Amygdala (tissue), 56 donors: ENCODE measurements at regions not wholly inside any gene's neighbourhood (a gene's known extent, or its start where the extent isn't known, plus 50 kb on each side); places are given as distances from the start of the nearest gene placed in this dataset.
"Not testable (repeated sequence)": the region's sequence is repeated elsewhere in the genome, so short reads cannot be mapped to it uniquely, and the experiment has no call there.

Source experiments
- DNase-seq, 56 donors: peaks; one replicate each; lab custom pipeline; 2025; lab: John Stamatoyannopoulos, UW

GRCh38 chr2:14751581-14751980 is 119.1 kb downstream of the LRATD1 start:
- DNase-seq = no peak

- DNase-seq = no peak
Measured at GRCh38 chr2:14752295-14752694, 119.8 kb downstream of the LRATD1 start.

- DNase-seq = peak in 1 of 56 donors; percentile 17
Measured at GRCh38 chr2:14756122-14756541, 123.6 kb downstream of the LRATD1 start.

- peak in 7 of 56 donors; percentile 9 to 55 (median 23) for DNase-seq
Measured at GRCh38 chr2:14756981-14757657, 124.6 kb downstream of the LRATD1 start.

GRCh38 chr2:14759082-14759481 is 126.6 kb downstream of the LRATD1 start:
- DNase-seq = no peak

DNA sequence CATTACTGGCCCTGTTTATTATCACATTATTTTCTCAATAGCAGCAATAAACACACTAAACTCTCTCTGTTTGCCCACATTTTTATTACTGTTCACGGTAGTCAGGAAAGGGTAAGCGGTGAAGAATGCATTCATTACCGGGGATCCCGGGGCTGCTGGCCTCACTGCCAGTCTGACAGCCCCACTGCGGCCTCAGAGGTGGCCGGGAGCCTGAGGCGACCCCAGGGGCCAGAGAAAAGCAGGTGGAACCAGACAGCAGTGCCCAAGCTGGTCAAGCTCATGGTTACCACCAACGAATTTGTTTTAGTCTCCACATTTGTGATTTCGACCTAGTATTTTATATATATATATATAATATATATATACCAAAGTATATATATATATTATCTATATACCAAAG is 127.7 kb downstream of the LRATD1 start:
- no peak for DNase-seq

- DNase-seq = peak in 1 of 56 donors; percentile 22
Measured at GRCh38 chr2:14761118-14761517, 128.6 kb downstream of the LRATD1 start.

DNA sequence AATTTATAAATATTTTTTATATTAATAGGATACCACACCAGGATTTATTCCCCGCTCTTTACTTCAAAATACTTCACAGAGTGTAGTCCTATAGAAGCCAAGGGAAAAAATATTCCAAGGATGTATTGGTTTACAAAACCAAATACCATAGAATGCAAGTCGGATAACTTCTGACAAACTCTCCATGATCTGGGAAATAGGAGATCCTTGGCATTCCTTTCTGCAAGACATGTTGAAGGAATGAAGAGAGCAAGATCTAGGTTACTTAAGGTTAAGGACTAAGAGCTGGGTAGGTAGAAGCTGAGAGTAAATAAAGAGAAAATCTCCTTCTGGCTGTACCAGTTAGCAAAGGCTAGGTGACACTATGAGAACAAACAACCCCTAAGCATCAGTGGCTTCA is 141.2 kb downstream of the LRATD1 start:
- DNase-seq = no peak

DNA sequence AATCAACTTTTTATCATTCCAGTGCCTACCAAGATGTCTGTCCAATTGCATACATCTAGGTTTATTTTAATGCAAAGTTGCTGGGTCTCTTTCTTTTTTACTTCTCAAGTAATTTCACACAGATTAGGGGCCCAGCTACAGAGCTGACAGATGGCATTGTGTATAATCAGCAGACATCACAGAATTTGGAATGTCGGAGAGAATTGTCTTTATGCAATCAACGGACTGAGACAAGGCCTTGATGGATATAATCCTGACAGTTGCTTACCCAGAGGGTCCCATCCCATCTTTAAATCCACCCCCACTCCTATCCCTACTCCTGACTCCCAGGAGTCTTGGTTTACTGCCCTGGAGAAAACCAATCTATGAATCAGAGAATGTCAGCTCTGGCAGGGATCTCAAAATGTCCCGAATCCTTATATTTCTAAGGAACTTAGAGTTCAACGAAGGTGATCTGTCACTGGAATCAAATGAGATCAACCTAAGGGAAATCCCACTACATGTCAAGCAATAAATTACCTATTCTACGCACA is 142.0 kb downstream of the LRATD1 start:
- DNase-seq = no peak

DNA sequence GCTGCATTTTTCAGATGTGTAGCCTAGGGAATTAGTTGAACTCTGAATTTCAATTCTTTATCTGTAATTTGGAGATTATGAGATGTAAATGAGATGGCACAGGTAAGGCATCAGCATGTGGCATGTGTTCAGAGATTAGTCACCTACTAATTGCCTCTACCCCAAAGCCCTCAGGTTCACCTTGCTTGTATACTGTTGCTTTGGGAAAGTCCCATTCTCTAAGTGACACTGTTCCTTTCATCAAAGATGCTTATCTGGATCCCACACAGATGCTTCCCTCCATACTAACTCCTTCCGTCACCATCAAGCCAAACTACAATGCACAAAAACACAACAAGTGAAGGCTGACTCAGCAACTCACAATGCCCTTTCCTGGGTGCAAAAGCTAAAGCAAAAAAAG is 143.7 kb downstream of the LRATD1 start:
- DNase-seq = no peak

- no peak for DNase-seq
Measured at GRCh38 chr2:14778015-14778414, 145.5 kb downstream of the LRATD1 start.

GRCh38 chr2:14779252-14779651 is 146.7 kb downstream of the LRATD1 start:
- no peak for DNase-seq

GRCh38 chr2:14781142-14781541 is 148.6 kb downstream of the LRATD1 start:
- DNase-seq = no peak

DNA sequence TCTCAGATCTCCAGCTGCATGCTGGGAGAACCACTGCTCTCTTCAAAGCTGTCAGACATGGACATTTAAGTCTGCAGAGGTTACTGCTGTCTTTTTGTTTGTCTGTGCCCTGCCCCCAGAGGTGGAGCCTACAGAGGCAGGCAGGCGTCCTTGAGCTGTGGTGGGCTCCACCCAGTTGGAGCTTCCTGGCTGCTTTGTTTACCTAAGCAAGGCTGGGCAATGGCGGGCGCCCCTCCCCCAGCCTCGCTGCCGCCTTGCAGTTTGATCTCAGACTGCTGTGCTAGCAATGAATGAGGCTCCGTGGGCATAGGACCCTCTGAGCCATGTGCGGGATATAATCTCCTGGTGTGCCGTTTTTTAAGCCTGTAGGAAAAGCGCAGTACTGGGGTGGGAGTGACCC is 156.3 kb downstream of the LRATD1 start:
- DNase-seq = not testable (repeated sequence)

DNA sequence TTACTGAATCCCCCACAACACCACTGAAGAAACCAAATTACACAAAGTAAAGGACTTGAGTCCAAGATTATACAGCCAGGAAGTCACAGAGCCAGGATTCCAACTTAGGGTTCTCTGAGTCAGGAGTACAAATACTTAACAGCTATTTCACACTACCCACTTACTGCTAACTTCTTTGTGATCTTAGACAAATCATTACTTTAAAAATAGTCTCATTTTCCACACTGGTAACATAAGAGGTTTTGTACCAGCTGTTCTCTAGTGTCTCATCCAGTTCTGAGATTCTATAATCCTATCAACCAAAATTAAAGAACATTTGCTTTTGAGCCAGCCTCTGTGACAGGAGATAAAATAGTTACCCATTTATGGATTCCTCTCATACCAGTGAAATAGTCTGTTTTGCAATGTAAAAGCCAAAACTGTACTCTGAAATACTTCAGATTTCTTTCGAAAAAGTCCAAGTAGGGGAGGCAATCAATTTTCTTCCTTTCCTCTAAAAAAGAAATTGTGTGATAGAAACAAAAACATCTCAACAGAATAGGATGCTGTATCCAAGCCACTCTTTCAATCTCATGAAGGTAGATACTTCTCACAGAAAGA is 157.6 kb downstream of the LRATD1 start:
- DNase-seq = no peak

DNA sequence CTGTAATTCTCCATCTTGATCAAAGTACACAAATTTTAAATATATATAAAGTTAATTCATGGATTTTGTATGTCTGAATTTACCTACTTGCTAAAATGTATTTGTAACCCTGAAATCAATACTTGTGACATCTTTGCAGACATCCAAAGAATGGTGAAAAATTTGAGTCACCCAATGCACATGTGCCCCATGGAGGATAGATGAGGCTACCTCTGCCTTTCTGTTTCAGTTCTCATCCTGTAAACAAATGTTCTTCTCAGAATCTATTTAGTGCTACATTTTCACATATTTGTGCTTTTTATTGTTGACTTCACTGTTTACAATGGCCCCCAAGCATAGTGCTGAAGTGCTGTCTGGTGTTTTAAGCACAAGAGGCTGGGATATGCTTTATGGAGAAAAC is 171.5 kb downstream of the LRATD1 start:
- DNase-seq = no peak

DNA sequence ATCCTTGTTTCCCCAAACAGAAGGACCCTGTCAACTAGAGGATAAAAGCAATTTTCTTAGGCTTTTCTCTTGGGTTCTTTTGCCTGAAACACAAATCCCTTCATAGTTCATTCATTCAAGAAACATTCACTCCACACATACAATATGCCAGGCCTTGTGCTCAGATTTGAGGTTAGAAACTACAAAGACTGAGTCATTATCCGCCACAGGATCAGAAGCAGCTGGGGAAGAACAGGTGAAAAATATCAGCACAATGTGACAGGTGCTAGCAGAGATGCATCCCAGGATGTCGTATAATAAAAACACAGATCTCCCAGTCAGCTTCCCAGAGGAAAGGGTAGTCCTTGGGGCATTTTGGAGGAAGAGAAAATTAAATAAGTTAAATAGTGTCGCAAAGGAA is 172.4 kb downstream of the LRATD1 start:
- DNase-seq = no peak

DNA sequence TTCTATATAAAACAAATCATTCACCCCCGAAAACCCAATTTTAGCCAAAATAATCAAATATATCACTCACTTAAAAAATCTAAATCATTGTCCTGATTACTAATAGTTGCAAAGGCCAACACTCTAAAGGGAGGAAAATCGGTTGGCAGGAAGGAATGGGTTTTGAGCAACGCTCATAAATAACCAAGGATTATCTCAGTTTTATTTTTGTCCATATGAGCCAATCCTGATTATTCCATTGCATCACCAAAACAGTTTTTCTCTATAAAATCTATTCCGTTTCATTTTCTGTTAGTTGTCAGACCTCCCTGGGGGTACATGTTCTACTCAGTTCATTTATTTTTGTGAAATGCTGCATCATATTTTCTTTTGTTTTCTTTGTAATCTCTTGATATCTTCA is 174.1 kb downstream of the LRATD1 start:
- DNase-seq = no peak

GRCh38 chr2:14815201-14815600 is 182.7 kb downstream of the LRATD1 start:
- no peak for DNase-seq

- DNase-seq = peak in 2 of 56 donors; percentile 2 to 15
Measured at GRCh38 chr2:14816069-14817060, 183.8 kb downstream of the LRATD1 start.

DNA sequence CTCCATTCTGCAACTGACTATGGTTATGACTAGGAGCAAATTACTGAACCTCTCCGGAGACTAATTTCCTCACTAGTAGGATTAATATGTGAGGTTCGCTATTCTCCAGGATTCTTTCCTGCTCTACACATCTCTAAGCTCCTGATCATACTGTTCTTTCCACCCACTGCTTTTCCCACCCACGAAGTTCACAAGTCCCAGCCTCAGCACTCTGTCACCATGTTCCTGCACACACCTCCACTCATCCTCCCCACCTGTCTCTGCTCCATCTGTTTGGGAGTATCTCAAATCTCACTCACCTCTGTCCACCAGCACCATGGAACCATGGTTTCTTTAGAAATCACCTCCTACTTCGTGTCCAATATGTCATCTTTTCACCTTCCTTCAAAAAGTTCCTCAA is 185.3 kb downstream of the LRATD1 start:
- peak in 9 of 56 donors; percentile 7 to 30 (median 13) for DNase-seq
